ENCODE measurements at regions not wholly inside any gene's neighbourhood (a gene's known extent, or its start where the extent isn't known, plus 50 kb on each side); places are given as distances from the start of the nearest gene placed in this dataset.

DNA sequence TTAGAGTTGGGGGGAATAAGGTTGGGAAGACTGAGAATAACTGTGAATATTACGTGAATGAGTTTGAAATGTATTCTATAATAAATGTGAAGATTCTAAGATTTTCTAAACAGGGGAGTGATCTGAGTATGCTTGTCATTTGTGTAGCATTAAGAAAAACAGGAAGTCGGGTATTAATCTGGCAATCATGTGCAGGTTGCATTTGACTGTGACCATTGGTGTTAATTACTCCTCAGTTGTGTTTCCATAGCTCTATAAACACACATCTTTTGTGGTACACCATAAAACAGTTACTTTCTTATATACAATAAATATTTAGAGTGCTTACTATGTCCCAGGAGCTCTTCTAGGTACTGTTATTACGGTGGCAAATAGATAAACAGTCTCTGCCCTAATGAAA, 434.4 kb upstream of the PDE3A start:
- intact Hi-C loops (cut with DNase I): no loop called here
- no peak overlapping the region for H3K4me3 ChIP-seq (ENCODE audit: low read length)
- no peaks in the 10 kb centered on the region for H3K4me1 ChIP-seq (ENCODE audit: control insufficient read depth, insufficient read depth, low read length)
- no peak for ATAC-seq
- 91% methylated on average over 3 of the region's 3 CpGs for WGBS
- H3K9me3 ChIP-seq (ENCODE audit: control insufficient read depth, low read length): no peaks in the 10 kb centered on the region
- H3K27ac ChIP-seq (ENCODE audit: low read length): no peak overlapping the region
- no peak for DNase-seq
- H3K27me3 ChIP-seq (ENCODE audit: control insufficient read depth, insufficient read depth): no peaks in the 10 kb centered on the region

DNA sequence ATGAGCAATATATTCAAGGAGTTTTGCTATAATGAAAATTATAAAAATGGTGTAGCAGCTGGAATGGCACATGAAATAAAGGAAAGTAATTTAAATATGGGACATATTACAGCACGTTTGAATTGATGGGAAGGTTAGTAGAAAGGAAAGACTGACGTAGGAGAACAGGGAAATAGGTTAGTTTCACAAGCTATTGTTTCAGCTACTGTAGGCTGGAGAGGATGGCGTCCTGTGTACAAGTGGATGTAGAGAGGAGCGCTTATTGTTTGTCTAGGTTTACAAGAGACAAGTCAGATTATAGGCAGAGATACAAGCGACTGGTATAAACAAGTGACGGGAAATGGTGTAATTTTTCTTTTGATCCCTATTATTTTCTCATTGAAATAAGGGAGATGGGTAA, 431.2 kb upstream of the PDE3A start:
- ATAC-seq (no peak), DNase-seq (no peak)
- Histone ChIP-seq H3K27me3 (ENCODE audit: control insufficient read depth, insufficient read depth) (no peaks in the 10 kb centered on the region), H3K4me1 (ENCODE audit: control insufficient read depth, insufficient read depth, low read length) (no peaks in the 10 kb centered on the region), H3K9me3 (ENCODE audit: control insufficient read depth, low read length) (no peaks in the 10 kb centered on the region), H3K27ac (ENCODE audit: low read length) (no peak overlapping the region), H3K4me3 (ENCODE audit: low read length) (no peak overlapping the region)
- intact Hi-C loops (cut with DNase I): no loop called here
- WGBS: 79% methylated on average over 6 of the region's 6 CpGs

DNA sequence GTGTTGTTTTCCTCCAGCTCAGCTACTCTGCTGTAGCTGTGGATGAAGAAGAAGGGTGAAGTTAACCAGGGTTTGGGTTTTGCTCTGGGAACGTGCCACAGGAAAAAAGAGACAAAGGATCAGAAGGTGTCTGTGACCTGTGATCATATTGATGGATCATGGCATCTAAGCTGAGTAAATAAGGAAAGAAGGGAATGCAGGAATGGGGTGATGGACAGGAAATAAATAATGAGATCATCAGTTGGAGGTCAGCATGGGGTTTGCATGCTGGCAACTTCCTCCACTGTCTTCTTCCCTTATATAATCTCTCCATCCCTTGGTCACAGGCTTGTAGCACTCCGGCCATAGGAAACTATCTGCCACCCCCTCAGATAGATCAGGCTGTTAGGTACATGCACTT, 430.3 kb upstream of the PDE3A start:
- Histone ChIP-seq H3K9me3 (ENCODE audit: control insufficient read depth, low read length) (no peaks in the 10 kb centered on the region), H3K4me1 (ENCODE audit: control insufficient read depth, insufficient read depth, low read length) (no peaks in the 10 kb centered on the region), H3K27me3 (ENCODE audit: control insufficient read depth, insufficient read depth) (no peaks in the 10 kb centered on the region), H3K27ac (ENCODE audit: low read length) (no peak overlapping the region), H3K4me3 (ENCODE audit: low read length) (no peak overlapping the region)
- intact Hi-C loops (cut with DNase I): no loop called here
- DNase-seq (no peak), ATAC-seq (no peak)
- WGBS: 66% methylated on average over 2 of the region's 2 CpGs

DNA sequence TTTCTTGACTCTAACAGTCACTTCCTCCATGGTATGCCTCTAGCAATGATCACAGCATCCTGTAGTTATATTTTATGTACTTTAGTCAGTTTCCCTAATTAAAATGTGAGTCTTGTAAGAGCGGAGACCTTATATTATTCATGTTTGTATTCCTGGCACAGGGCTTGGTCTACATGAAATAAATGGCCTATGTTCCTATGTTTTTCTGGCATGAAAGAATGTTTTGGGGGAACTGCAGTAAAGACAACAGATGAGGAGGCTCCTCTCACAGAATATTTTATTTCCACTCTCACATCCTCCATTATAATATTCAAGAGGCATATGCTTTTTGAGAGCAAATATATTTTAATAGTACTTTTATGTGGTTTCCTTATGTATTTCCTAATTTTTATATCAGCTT, 429.8 kb upstream of the PDE3A start:
- no peak for DNase-seq
- no peak for ATAC-seq
- Histone ChIP-seq H3K27ac (ENCODE audit: low read length) (no peak overlapping the region), H3K4me1 (ENCODE audit: control insufficient read depth, insufficient read depth, low read length) (no peaks in the 10 kb centered on the region), H3K4me3 (ENCODE audit: low read length) (no peak overlapping the region), H3K27me3 (ENCODE audit: control insufficient read depth, insufficient read depth) (no peaks in the 10 kb centered on the region), H3K9me3 (ENCODE audit: control insufficient read depth, low read length) (no peaks in the 10 kb centered on the region)
- 91% methylated on average over 1 of the region's 1 CpG for WGBS
- intact Hi-C loops (cut with DNase I): no loop called here

DNA sequence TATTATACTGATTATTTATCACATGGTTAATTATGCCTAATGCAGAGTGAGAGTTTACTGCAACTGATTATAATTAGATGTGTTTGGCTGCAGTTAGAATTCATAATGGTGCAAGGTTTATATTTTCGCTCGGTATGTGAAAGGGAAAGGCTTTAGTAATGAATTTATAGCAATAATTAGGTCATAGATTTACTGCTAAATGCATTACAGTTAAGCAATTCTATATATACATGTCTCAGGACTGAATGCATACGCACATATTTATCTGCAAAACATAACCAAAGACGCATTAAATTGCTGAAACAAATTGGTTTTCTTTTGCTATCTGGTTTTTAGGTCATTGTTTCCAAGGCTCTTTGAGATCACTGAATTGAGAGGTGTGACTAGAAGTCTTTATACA, 428.1 kb upstream of the PDE3A start:
- 85% methylated on average over 4 of the region's 4 CpGs for WGBS
- no peak for ATAC-seq
- Histone ChIP-seq H3K9me3 (ENCODE audit: control insufficient read depth, low read length) (no peaks in the 10 kb centered on the region), H3K27me3 (ENCODE audit: control insufficient read depth, insufficient read depth) (no peaks in the 10 kb centered on the region), H3K4me3 (ENCODE audit: low read length) (no peak overlapping the region), H3K27ac (ENCODE audit: low read length) (no peak overlapping the region), H3K4me1 (ENCODE audit: control insufficient read depth, insufficient read depth, low read length) (no peaks in the 10 kb centered on the region)
- intact Hi-C loops (cut with DNase I): no loop called here
- DNase-seq: no peak

DNA sequence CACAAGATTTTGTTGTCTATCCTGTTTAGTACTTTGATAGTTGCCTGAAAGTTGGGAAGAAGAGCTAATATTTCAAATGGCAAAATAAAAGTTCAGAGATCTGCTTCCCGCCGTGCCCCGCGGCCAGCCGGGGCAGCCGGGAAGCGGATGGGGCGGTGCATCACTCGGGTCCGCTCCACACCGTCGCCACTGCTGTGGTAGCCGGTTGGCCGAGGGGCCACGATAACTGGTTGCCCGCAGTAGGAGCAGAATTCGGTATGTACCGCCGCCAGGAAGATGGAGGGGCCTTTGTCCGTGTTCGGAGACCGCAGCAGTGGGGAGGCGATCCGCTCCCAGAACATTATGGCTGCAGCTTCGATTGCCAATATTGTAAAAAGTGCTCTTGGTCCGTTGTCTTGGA, 427.2 kb upstream of the PDE3A start:
- DNase-seq (peak in 1 of 3 donors; percentile 36), ATAC-seq (no peak)
- H3K9me3 ChIP-seq (ENCODE audit: control insufficient read depth, low read length): no peaks in the 10 kb centered on the region
- no peak overlapping the region for H3K4me3 ChIP-seq (ENCODE audit: low read length)
- intact Hi-C loops (cut with DNase I): no loop called here
- H3K27ac ChIP-seq (ENCODE audit: low read length): no peak overlapping the region
- H3K27me3 ChIP-seq (ENCODE audit: control insufficient read depth, insufficient read depth): no peaks in the 10 kb centered on the region
- WGBS: 97% methylated on average over 26 of the region's 26 CpGs
- H3K4me1 ChIP-seq (ENCODE audit: control insufficient read depth, insufficient read depth, low read length): no peaks in the 10 kb centered on the region

DNA sequence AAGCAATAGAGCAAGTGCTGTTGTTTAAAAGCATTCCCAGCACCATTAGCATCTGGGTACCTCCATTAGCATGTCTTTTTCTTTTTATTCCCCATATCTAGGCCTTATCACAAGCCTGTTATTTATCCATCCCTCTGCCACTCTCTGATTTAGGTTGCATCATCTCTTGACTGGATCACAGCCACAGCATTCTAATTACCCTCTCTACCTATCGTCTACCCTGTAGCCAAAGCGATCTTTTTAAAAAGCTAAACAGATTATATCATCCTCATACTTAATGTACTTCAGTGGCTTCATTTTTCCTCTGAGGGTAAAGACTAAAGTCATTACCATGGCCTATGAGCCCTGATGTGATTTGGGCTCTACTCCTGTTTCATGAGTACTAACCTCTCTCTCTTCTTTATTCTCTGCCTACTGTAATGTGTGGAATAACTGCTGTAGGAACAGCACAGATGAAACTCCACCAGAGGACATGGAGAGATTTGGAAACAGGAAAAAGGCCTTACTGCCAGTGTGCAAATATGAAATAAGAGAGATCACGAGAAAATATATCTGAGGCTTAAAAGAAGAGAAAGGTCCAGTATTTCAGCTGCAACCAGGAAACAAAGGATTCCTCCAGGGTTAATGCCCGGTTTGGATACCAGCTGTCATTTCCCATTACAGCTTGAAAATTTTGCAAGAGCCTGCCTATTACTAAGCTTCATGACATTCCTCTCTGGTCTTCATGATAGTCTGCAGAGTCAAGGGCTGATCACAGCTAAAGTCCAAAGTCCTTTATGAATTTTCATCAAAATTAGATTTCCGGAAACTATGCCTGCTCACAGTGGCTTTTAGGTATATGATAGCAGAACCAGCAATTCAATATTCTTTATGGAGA, 422.5 kb upstream of the PDE3A start:
- intact Hi-C loops (cut with DNase I): no loop called here
- no peak overlapping the region for H3K4me3 ChIP-seq (ENCODE audit: low read length)
- H3K9me3 ChIP-seq (ENCODE audit: control insufficient read depth, low read length): no peaks in the 10 kb centered on the region
- no peaks in the 10 kb centered on the region for H3K4me1 ChIP-seq (ENCODE audit: control insufficient read depth, insufficient read depth, low read length)
- no peak overlapping the region for H3K27ac ChIP-seq (ENCODE audit: low read length)
- no peaks in the 10 kb centered on the region for H3K27me3 ChIP-seq (ENCODE audit: control insufficient read depth, insufficient read depth)
- no peak for DNase-seq
- 74% methylated on average over 5 of the region's 5 CpGs for WGBS
- peak; percentile 30 to 54 for ATAC-seq

DNA sequence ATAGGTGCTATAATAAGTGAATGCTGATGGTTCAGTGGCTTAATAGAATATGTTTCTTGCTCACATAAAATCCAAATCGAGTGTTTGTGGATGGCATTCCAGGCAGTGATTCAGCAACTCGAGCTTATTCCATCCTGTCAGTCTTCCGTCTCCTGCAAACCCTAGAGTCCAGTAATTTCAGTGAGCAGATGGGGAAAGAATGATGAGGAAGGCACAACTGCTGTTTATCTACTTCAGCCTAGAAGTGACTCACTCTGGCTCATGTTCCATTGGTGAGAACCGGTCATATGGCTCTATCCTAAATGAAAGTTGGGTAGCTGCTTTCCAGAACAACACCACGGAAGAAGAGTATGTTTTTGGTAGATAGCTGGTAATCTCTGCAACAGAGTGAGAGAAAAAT, 421.8 kb upstream of the PDE3A start:
- Histone ChIP-seq H3K27me3 (ENCODE audit: control insufficient read depth, insufficient read depth) (no peaks in the 10 kb centered on the region), H3K27ac (ENCODE audit: low read length) (no peak overlapping the region), H3K4me1 (ENCODE audit: control insufficient read depth, insufficient read depth, low read length) (no peaks in the 10 kb centered on the region), H3K9me3 (ENCODE audit: control insufficient read depth, low read length) (no peaks in the 10 kb centered on the region), H3K4me3 (ENCODE audit: low read length) (no peak overlapping the region)
- ATAC-seq (peak; percentile 73 to 89), DNase-seq (no peak)
- intact Hi-C loops (cut with DNase I): no loop called here
- WGBS: 56% methylated on average over 5 of the region's 5 CpGs

DNA sequence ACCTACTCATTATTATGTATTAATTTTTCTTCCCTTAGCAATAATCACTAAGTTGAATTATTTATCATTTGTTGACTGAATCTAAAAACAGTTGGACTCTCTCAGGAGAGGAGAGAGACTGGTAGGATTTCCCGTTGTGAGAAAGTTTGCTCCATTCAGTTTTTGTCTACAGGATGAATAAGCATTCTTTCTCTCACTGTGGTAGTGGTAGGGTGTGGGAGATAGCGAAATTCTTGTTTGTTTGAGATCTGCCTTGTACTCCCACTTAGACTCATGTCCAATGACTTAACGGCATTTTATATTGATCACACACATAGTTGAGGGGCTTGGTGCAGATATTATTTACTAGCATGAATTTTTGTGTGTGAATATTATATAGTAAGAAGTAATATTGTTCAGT, 421.0 kb upstream of the PDE3A start:
- Histone ChIP-seq H3K27ac (ENCODE audit: low read length) (no peak overlapping the region), H3K4me3 (ENCODE audit: low read length) (no peak overlapping the region), H3K27me3 (ENCODE audit: control insufficient read depth, insufficient read depth) (no peaks in the 10 kb centered on the region), H3K9me3 (ENCODE audit: control insufficient read depth, low read length) (no peaks in the 10 kb centered on the region), H3K4me1 (ENCODE audit: control insufficient read depth, insufficient read depth, low read length) (no peaks in the 10 kb centered on the region)
- ATAC-seq (no peak), DNase-seq (no peak)
- intact Hi-C loops (cut with DNase I): no loop called here
- 76% methylated on average over 3 of the region's 3 CpGs for WGBS

DNA sequence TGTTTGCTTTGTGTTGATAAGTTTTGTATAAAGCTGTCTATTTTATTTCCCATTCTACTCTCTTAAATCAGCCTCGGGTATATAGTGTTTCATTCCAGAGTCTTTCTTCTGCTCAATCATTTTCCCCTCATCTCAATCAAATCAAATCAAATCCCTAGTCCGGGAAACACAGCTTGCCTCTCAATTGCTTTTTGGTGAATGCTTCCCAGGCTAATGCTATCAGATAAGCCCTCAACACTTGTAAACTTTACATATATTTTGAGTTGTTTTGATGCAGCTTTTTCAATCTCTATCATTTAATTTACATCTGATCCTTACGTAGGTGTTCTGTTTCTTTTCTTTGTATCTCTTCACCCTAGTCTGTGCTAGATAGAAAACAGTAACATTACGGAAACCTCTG, 416.7 kb upstream of the PDE3A start:
- Histone ChIP-seq H3K4me3 (ENCODE audit: low read length) (no peak overlapping the region), H3K27me3 (ENCODE audit: control insufficient read depth, insufficient read depth) (no peaks in the 10 kb centered on the region), H3K27ac (ENCODE audit: low read length) (no peak overlapping the region), H3K9me3 (ENCODE audit: control insufficient read depth, low read length) (no peaks in the 10 kb centered on the region), H3K4me1 (ENCODE audit: control insufficient read depth, insufficient read depth, low read length) (no peaks in the 10 kb centered on the region)
- intact Hi-C loops (cut with DNase I): no loop called here
- ATAC-seq (no peak), DNase-seq (no peak)
- WGBS: 53% methylated on average over 4 of the region's 4 CpGs

DNA sequence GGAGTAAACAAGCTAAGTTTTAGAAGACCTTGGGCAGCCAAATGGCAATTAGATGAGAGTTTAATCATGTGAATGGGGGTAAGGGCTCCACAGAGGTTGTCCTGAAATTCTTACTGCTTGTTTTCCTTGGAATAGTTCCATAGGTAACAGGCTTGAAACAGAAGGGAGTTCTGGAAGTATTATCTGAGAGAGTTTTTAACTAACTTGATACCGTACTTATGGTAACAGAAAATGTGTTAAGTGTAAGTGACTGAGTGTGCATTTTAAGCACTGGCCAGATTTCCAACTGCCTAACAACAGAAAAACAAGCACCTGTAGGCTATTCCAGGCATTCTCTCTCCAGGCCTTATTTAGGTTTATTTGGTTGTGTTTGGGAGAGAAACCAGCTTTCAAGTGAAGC, 414.6 kb upstream of the PDE3A start:
- Histone ChIP-seq H3K4me1 (ENCODE audit: control insufficient read depth, insufficient read depth, low read length) (no peaks in the 10 kb centered on the region), H3K9me3 (ENCODE audit: control insufficient read depth, low read length) (no peaks in the 10 kb centered on the region), H3K27ac (ENCODE audit: low read length) (no peak overlapping the region), H3K27me3 (ENCODE audit: control insufficient read depth, insufficient read depth) (no peaks in the 10 kb centered on the region), H3K4me3 (ENCODE audit: low read length) (no peak overlapping the region)
- no peak for DNase-seq
- peak; percentile 25 to 43 for ATAC-seq
- WGBS: 37% methylated on average over 1 of the region's 1 CpG
- intact Hi-C loops (cut with DNase I): no loop called here

DNA sequence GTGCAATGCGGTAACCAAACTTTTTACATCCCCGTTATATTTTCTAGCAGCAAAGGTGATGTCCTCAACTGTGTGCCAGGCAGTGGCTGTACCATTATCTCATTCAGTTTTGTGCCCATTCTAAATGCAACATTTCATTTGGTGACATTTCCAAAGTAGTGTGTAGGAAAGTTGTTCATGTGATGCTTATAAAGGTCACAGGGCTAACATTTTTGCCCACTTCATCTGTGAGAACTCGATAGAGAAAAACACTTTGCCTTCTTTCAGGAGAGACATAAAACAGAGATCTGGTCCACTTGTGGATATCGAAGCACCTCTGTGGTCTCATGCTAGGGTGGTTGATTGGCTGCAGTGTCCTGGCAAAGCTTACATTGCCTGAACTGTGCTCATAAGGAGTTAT, 414.2 kb upstream of the PDE3A start:
- no peak overlapping the region for H3K27ac ChIP-seq (ENCODE audit: low read length)
- intact Hi-C loops (cut with DNase I): no loop called here
- H3K9me3 ChIP-seq (ENCODE audit: control insufficient read depth, low read length): no peaks in the 10 kb centered on the region
- WGBS: 69% methylated on average over 4 of the region's 4 CpGs
- no peaks in the 10 kb centered on the region for H3K4me1 ChIP-seq (ENCODE audit: control insufficient read depth, insufficient read depth, low read length)
- H3K4me3 ChIP-seq (ENCODE audit: low read length): no peak overlapping the region
- peak; percentile 42 to 66 for ATAC-seq
- no peak for DNase-seq
- H3K27me3 ChIP-seq (ENCODE audit: control insufficient read depth, insufficient read depth): no peaks in the 10 kb centered on the region
